ENCODE measurements at regions not wholly inside any gene's neighbourhood (a gene's known extent, or its start where the extent isn't known, plus 50 kb on each side); places are given as distances from the start of the nearest gene placed in this dataset.

DNA sequence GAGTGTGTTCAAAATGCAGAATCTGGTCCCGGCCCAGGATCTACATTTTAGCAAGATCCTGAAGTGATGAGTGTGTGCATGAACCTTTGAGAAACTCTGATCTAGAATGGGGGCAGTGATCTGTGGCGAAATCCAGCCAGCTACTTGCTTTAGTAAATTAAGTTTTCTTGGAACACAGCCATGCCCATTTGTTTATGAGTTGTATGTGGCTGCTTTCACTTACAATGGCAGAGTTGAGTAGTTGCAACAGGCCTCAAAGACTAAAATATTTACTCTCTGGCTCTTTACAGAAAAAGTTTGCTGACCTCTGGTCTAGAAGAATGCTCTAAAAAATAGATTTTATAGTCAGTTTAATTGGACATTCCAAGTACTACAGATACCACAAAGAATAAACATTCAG, 588.3 kb downstream of the BNC2 start:
- in situ Hi-C loops (cut with MboI) (no loop called here), intact Hi-C loops (cut with micrococcal nuclease) (no loop called here)
- CTCF ChIA-PET (ENCODE audit: low intra/inter-chr PET ratio): no interaction called here
- WGBS (ENCODE audit: insufficient coverage, low coverage, missing lambda C conversion rate): 0% methylated on average over 2 of the region's 2 CpGs
- BruUV-seq (replicated peaks): no TSS peak
- no peak overlapping the region for H3K9ac ChIP-seq (ENCODE audit: insufficient read depth in 1 of 2, low read depth in 2 of 2, low read length in 2 of 2)
- H4K20me1 ChIP-seq (replicated peaks; ENCODE audit: control insufficient read depth, insufficient read depth, low read length): no peaks in the 10 kb centered on the region
- FAIRE-seq (no peak), ATAC-seq (no peak), DNase-seq (ENCODE audit: extremely low read depth in 1 of 4, low spot score in 3 of 4) (no peak)
- no peaks in the 10 kb centered on the region for H3K27me3 ChIP-seq (ENCODE audit: control insufficient read depth in 2 of 2, insufficient read depth in 2 of 2, low read length in 2 of 2)
- no peaks in the 10 kb centered on the region for H3K79me2 ChIP-seq (ENCODE audit: control insufficient read depth, insufficient read depth, low read length)
- no peaks in the 10 kb centered on the region for H3K9me3 ChIP-seq (replicated peaks; ENCODE audit: control insufficient read depth, insufficient read depth, low read depth, low read length)
- H2AFZ ChIP-seq (ENCODE audit: low read depth, low read length): no peak overlapping the region
- POLR2A ChIA-PET: no interaction called here
- H3K4me3 ChIP-seq: no peak overlapping the region
- no peaks in the 10 kb centered on the region for H3K4me1 ChIP-seq (replicated peaks in 1 of 2; ENCODE audit: control insufficient read depth in 2 of 2, insufficient read depth in 2 of 2, low read length in 2 of 2)
- no peak overlapping the region for H3K27ac ChIP-seq (ENCODE audit: extremely low read depth, low read depth, low read length)
- no peaks in the 10 kb centered on the region for H3K36me3 ChIP-seq (ENCODE audit: control insufficient read depth, insufficient read depth, low read length)
- H3K4me2 ChIP-seq (ENCODE audit: insufficient read depth, low read length): no peak overlapping the region
- no peaks in the 10 kb centered on the region for H3K9me1 ChIP-seq (ENCODE audit: control insufficient read depth, insufficient read depth, low read length)
- TF ChIP-seq MTF1 (CRISPR knock-in tag; IDR thresholded peaks at IDR 0.05; ENCODE audit: borderline replicate concordance): no peak
- TF ChIP-seq, protein P1, sequence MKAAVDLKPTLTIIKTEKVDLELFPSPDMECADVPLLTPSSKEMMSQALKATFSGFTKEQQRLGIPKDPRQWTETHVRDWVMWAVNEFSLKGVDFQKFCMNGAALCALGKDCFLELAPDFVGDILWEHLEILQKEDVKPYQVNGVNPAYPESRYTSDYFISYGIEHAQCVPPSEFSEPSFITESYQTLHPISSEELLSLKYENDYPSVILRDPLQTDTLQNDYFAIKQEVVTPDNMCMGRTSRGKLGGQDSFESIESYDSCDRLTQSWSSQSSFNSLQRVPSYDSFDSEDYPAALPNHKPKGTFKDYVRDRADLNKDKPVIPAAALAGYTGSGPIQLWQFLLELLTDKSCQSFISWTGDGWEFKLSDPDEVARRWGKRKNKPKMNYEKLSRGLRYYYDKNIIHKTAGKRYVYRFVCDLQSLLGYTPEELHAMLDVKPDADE (conservative IDR thresholded peaks at IDR 0.05; ENCODE audit: control insufficient read depth, low read depth, low read length): no peak
- TF ChIP-seq, protein P2, sequence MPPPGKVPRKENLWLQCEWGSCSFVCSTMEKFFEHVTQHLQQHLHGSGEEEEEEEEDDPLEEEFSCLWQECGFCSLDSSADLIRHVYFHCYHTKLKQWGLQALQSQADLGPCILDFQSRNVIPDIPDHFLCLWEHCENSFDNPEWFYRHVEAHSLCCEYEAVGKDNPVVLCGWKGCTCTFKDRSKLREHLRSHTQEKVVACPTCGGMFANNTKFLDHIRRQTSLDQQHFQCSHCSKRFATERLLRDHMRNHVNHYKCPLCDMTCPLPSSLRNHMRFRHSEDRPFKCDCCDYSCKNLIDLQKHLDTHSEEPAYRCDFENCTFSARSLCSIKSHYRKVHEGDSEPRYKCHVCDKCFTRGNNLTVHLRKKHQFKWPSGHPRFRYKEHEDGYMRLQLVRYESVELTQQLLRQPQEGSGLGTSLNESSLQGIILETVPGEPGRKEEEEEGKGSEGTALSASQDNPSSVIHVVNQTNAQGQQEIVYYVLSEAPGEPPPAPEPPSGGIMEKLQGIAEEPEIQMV (tag; conservative IDR thresholded peaks at IDR 0.05; ENCODE audit: low read depth): no peak
- no peak for TF ChIP-seq ZNF586 (CRISPR knock-in tag; conservative IDR thresholded peaks at IDR 0.05)
- no peak for TF ChIP-seq WHSC1 (IDR thresholded peaks at IDR 0.05; ENCODE audit: low read length)
- TF ChIP-seq, protein P3, sequence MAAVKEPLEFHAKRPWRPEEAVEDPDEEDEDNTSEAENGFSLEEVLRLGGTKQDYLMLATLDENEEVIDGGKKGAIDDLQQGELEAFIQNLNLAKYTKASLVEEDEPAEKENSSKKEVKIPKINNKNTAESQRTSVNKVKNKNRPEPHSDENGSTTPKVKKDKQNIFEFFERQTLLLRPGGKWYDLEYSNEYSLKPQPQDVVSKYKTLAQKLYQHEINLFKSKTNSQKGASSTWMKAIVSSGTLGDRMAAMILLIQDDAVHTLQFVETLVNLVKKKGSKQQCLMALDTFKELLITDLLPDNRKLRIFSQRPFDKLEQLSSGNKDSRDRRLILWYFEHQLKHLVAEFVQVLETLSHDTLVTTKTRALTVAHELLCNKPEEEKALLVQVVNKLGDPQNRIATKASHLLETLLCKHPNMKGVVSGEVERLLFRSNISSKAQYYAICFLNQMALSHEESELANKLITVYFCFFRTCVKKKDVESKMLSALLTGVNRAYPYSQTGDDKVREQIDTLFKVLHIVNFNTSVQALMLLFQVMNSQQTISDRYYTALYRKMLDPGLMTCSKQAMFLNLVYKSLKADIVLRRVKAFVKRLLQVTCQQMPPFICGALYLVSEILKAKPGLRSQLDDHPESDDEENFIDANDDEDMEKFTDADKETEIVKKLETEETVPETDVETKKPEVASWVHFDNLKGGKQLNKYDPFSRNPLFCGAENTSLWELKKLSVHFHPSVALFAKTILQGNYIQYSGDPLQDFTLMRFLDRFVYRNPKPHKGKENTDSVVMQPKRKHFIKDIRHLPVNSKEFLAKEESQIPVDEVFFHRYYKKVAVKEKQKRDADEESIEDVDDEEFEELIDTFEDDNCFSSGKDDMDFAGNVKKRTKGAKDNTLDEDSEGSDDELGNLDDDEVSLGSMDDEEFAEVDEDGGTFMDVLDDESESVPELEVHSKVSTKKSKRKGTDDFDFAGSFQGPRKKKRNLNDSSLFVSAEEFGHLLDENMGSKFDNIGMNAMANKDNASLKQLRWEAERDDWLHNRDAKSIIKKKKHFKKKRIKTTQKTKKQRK (IDR thresholded peaks at IDR 0.05; ENCODE audit: borderline replicate concordance, low read depth, low read length): no peak
- no peak for TF ChIP-seq NFIX (CRISPR knock-in tag; IDR thresholded peaks at IDR 0.05; ENCODE audit: low read depth)
- TF ChIP-seq ZNF24 (IDR thresholded peaks at IDR 0.05): no peak
- TF ChIP-seq CHD4 (IDR thresholded peaks at IDR 0.05; ENCODE audit: insufficient read depth, insufficient replicate concordance, low read depth, low read length, poor library complexity, severe bottlenecking): no peak
- TF ChIP-seq, protein P4, sequence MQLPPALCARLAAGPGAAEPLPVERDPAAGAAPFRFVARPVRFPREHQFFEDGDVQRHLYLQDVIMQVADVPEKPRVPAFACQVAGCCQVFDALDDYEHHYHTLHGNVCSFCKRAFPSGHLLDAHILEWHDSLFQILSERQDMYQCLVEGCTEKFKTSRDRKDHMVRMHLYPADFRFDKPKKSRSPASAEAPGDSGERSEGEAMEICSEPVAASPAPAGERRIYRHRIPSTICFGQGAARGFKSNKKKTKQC (CRISPR knock-in tag; IDR thresholded peaks at IDR 0.05): no peak
- TF ChIP-seq, protein P5, sequence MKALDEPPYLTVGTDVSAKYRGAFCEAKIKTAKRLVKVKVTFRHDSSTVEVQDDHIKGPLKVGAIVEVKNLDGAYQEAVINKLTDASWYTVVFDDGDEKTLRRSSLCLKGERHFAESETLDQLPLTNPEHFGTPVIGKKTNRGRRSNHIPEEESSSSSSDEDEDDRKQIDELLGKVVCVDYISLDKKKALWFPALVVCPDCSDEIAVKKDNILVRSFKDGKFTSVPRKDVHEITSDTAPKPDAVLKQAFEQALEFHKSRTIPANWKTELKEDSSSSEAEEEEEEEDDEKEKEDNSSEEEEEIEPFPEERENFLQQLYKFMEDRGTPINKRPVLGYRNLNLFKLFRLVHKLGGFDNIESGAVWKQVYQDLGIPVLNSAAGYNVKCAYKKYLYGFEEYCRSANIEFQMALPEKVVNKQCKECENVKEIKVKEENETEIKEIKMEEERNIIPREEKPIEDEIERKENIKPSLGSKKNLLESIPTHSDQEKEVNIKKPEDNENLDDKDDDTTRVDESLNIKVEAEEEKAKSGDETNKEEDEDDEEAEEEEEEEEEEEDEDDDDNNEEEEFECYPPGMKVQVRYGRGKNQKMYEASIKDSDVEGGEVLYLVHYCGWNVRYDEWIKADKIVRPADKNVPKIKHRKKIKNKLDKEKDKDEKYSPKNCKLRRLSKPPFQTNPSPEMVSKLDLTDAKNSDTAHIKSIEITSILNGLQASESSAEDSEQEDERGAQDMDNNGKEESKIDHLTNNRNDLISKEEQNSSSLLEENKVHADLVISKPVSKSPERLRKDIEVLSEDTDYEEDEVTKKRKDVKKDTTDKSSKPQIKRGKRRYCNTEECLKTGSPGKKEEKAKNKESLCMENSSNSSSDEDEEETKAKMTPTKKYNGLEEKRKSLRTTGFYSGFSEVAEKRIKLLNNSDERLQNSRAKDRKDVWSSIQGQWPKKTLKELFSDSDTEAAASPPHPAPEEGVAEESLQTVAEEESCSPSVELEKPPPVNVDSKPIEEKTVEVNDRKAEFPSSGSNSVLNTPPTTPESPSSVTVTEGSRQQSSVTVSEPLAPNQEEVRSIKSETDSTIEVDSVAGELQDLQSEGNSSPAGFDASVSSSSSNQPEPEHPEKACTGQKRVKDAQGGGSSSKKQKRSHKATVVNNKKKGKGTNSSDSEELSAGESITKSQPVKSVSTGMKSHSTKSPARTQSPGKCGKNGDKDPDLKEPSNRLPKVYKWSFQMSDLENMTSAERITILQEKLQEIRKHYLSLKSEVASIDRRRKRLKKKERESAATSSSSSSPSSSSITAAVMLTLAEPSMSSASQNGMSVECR (CRISPR knock-in tag; IDR thresholded peaks at IDR 0.05): no peak

Data from K562 (cell line).